GM20431 (cell line): ENCODE measurements at regions not wholly inside any gene's neighbourhood (a gene's known extent, or its start where the extent isn't known, plus 50 kb on each side); places are given as distances from the start of the nearest gene placed in this dataset.
"Not testable (repeated sequence)": the region's sequence is repeated elsewhere in the genome, so short reads cannot be mapped to it uniquely, and the experiment has no call there.

ENCODE experiments used
- in situ Hi-C: fragments of 300-500 bp; cut with MseI, MboI; formaldehyde crosslinking; loops from one replicate; pipeline ENCODE4 v1.15.0; 2020; ENCODE audit warnings: low sequenced_read_pairs; ENCODE audit not compliant: unreplicated experiment

- in situ Hi-C loops, result not testable (repeated sequence)
These were observed 121.7 kb upstream of the ZNF469 start for GRCh38 chr16:88260881-88261665.

- in situ Hi-C loops, result not testable (repeated sequence)
These were observed 120.7 kb upstream of the ZNF469 start for GRCh38 chr16:88261814-88262605.

- in situ Hi-C loops, result not testable (repeated sequence)
These were observed 119.7 kb upstream of the ZNF469 start for GRCh38 chr16:88262858-88263563.

GRCh38 chr16:88263681-88264287 lies 119.0 kb upstream of the ZNF469 start:
- in situ Hi-C loops, result not testable (repeated sequence)

- in situ Hi-C loops, result no loop called here
These were observed 118.0 kb upstream of the ZNF469 start for GRCh38 chr16:88264641-88265285.

GRCh38 chr16:88265286-88265938 lies 117.3 kb upstream of the ZNF469 start:
- in situ Hi-C loops, result not testable (repeated sequence)

GRCh38 chr16:88266036-88266435 lies 116.7 kb upstream of the ZNF469 start:
- in situ Hi-C loops, result not testable (repeated sequence)

GRCh38 chr16:88266935-88267551 lies 115.7 kb upstream of the ZNF469 start:
- in situ Hi-C loops, result not testable (repeated sequence)

- in situ Hi-C loops, result not testable (repeated sequence)
These were observed 114.4 kb upstream of the ZNF469 start for GRCh38 chr16:88268186-88268970.

GRCh38 chr16:88270171-88270790 lies 112.5 kb upstream of the ZNF469 start:
- in situ Hi-C loops, result not testable (repeated sequence)

- in situ Hi-C loops, result not testable (repeated sequence)
These were observed 111.5 kb upstream of the ZNF469 start for GRCh38 chr16:88271296-88271695.

- in situ Hi-C loops, result not testable (repeated sequence)
These were observed 111.0 kb upstream of the ZNF469 start for GRCh38 chr16:88271776-88272175.

- in situ Hi-C loops, result not testable (repeated sequence)
These were observed 110.3 kb upstream of the ZNF469 start for GRCh38 chr16:88272437-88272836.

GRCh38 chr16:88274126-88274750 lies 108.5 kb upstream of the ZNF469 start:
- in situ Hi-C loops, result not testable (repeated sequence)

- in situ Hi-C loops, result no loop called here
These were observed 107.9 kb upstream of the ZNF469 start for GRCh38 chr16:88274847-88275246.

- in situ Hi-C loops, result not testable (repeated sequence)
These were observed 107.2 kb upstream of the ZNF469 start for GRCh38 chr16:88275336-88276122.
